A549 (cell line): ENCODE measurements at regions not wholly inside any gene's neighbourhood (a gene's known extent, or its start where the extent isn't known, plus 50 kb on each side); places are given as distances from the start of the nearest gene placed in this dataset.
"Not testable (repeated sequence)": the region's sequence is repeated elsewhere in the genome, so short reads cannot be mapped to it uniquely, and the experiment has no call there.

Experiments used
- ATAC-seq, 2 experiments: fragments of 200-7000 bp in 1 of 2; fragments of >200 bp in 1 of 2; cut with Nextera tagmentation in 1 of 2; cut with Tn5 transposase in 1 of 2; 3 replicates each; pipeline versions ENCODE4 v1.8.0 to v1.9.1; 2018 to 2020; ENCODE audit warnings: mild to moderate bottlenecking in 1 of 2, moderate library complexity in 1 of 2
- CTCF ChIA-PET: fragments of 300-600 bp; sonication (Branson Sonifier 250); formaldehyde crosslinking; extraction: SDS; loops from one replicate; lab custom pipeline; 2021; ENCODE audit warnings: antibody characterized with exemption, inconsistent platforms; lab: Yijun Ruan, JAX
- POLR2A ChIA-PET: fragments of 350-600 bp; formaldehyde crosslinking; extraction: SDS; loops from one replicate; lab custom pipeline; 2021; ENCODE audit warnings: antibody characterized with exemption, inconsistent platforms; lab: Yijun Ruan, JAX
- DNase-seq, 2 experiments: peaks; one replicate each; pipeline versions ENCODE4 v3.0.0 to v3.0.0-alpha.2; 2011 to 2016; ENCODE audit warnings: low read depth in 1 of 2, low spot score in 1 of 2
- FAIRE-seq: peaks from 2 replicates; lab custom pipeline; 2011; peaks lifted over from hg19 to GRCh38; lab: Jason Lieb, UNC
- H3K27ac ChIP-seq, 2 experiments: fragments of >200 bp; sonication (Bioruptor Twin); formaldehyde crosslinking; 3 replicates each; pipeline ENCODE4 v1.5.1; 2016 to 2017
- H3K4me1 ChIP-seq: fragments of >200 bp; sonication (Bioruptor Twin); formaldehyde crosslinking; 3 replicates; pipeline ENCODE4 v1.6.1; 2016
- H3K4me2 ChIP-seq: fragments of >200 bp; sonication (Bioruptor Twin); formaldehyde crosslinking; 3 replicates; pipeline ENCODE4 v1.6.1; 2016
- H3K4me3 ChIP-seq: fragments of >200 bp; sonication (Bioruptor Twin); formaldehyde crosslinking; 3 replicates; pipeline ENCODE4 v1.5.1; 2016
- H3K9me3 ChIP-seq: fragments of >200 bp; sonication (Bioruptor Twin); formaldehyde crosslinking; 3 replicates; pipeline ENCODE4 v1.6.1; 2016
- BHLHE40 ChIP-seq: IDR thresholded peaks from 2 replicates; pipeline ENCODE4 v1.6.1; 2012; ENCODE audit warnings: low read depth, low read length, inconsistent platforms
- E2F6 ChIP-seq: IDR thresholded peaks from 2 replicates; pipeline ENCODE4 v1.6.1; 2012; ENCODE audit warnings: low read depth, borderline replicate concordance
- EHF ChIP-seq: fragments of 250-450 bp; sonication (Bioruptor Pico); IDR thresholded peaks from 2 replicates; pipeline ENCODE4 v1.5.0; 2020; ENCODE audit warnings: mild to moderate bottlenecking
- EHMT2 ChIP-seq: fragments of 200-600 bp; sonication (generic); IDR thresholded peaks from 2 replicates; pipeline ENCODE4 v1.6.1; 2016; ENCODE audit warnings: antibody characterized with exemption, low read depth, mild to moderate bottlenecking, moderate library complexity
- EP300 ChIP-seq, 2 experiments: fragments of >200 bp; sonication (Bioruptor Twin); formaldehyde crosslinking; IDR thresholded peaks; 2 replicates in 1 of 2; 3 replicates in 1 of 2; pipeline ENCODE4 v1.6.1; 2016 to 2017
- ESRRA ChIP-seq: fragments of 150-350 bp; IDR thresholded peaks from 2 replicates; pipeline ENCODE4 v1.6.1; 2014; ENCODE audit warnings: mild to moderate bottlenecking, low read length, borderline replicate concordance
- FOSL2 ChIP-seq, 2 experiments: fragments of 450-650 bp in 1 of 2; fragments of >200 bp in 1 of 2; sonication (Bioruptor Twin) in 1 of 2; formaldehyde crosslinking; IDR thresholded peaks; 2 replicates each; pipeline versions ENCODE4 v1.5.0 to v1.6.1; 2016 to 2020; ENCODE audit warnings: mild to moderate bottlenecking in 1 of 2, moderate library complexity in 1 of 2
- HDAC2 ChIP-seq: fragments of 200-600 bp; sonication (generic); IDR thresholded peaks from 2 replicates; pipeline ENCODE4 v1.6.1; 2016
- HEYL ChIP-seq: fragments of 250-450 bp; sonication (Bioruptor Pico); IDR thresholded peaks from 2 replicates; pipeline ENCODE4 v1.8.0; 2021; ENCODE audit warnings: mild to moderate bottlenecking, moderate library complexity
- HMGXB4 ChIP-seq: fragments of 250-450 bp; sonication (Bioruptor Pico); IDR thresholded peaks from 2 replicates; pipeline ENCODE4 v1.5.0; 2021; ENCODE audit warnings: mild to moderate bottlenecking, moderate library complexity, borderline replicate concordance
- HOXB13 ChIP-seq: fragments of 250-450 bp; sonication (Bioruptor Pico); IDR thresholded peaks from 2 replicates; pipeline ENCODE4 v1.5.0; 2020; ENCODE audit warnings: low read depth, mild to moderate bottlenecking, moderate library complexity
- JUN ChIP-seq, 2 experiments: fragments of >200 bp; sonication (Bioruptor Twin); formaldehyde crosslinking; IDR thresholded peaks; 2 replicates in 1 of 2; 3 replicates in 1 of 2; pipeline ENCODE4 v1.6.1; 2016 to 2017
- JUNB ChIP-seq: fragments of >200 bp; sonication (Bioruptor Twin); formaldehyde crosslinking; IDR thresholded peaks from 2 replicates; pipeline ENCODE4 v1.6.1; 2016
- NFE2L2 ChIP-seq: fragments of 150-350 bp; conservative IDR thresholded peaks from 2 replicates; pipeline ENCODE4 v1.6.1; 2014; ENCODE audit warnings: low read length
- NR3C1 ChIP-seq: fragments of >200 bp; sonication (Bioruptor Twin); formaldehyde crosslinking; IDR thresholded peaks from 3 replicates; pipeline ENCODE4 v1.6.1; 2017
- RAD21 ChIP-seq, 2 experiments: fragments of >200 bp in 1 of 2; sonication (Bioruptor Twin) in 1 of 2; formaldehyde crosslinking in 1 of 2; IDR thresholded peaks in 1 of 2; conservative IDR thresholded peaks in 1 of 2; 2 replicates in 1 of 2; 3 replicates in 1 of 2; pipeline ENCODE4 v1.6.1; 2012 to 2018; ENCODE audit warnings: inconsistent platforms in 1 of 2
- RARB ChIP-seq: fragments of 250-450 bp; sonication (Bioruptor Pico); IDR thresholded peaks from 2 replicates; pipeline ENCODE4 v1.8.0; 2021; ENCODE audit warnings: mild to moderate bottlenecking, moderate library complexity
- SREBF2 ChIP-seq: fragments of 450-650 bp; IDR thresholded peaks from 2 replicates; pipeline ENCODE4 v1.6.1; 2014; ENCODE audit warnings: mild to moderate bottlenecking, moderate library complexity
- TFCP2L1 ChIP-seq: fragments of 250-450 bp; sonication (Bioruptor Pico); IDR thresholded peaks from 2 replicates; pipeline ENCODE4 v1.5.0; 2021; ENCODE audit warnings: mild to moderate bottlenecking
- USF2 ChIP-seq: fragments of 450-650 bp; IDR thresholded peaks from 2 replicates; pipeline ENCODE4 v1.6.1; 2014; ENCODE audit warnings: antibody characterized with exemption
- ZSCAN20 ChIP-seq: fragments of 250-450 bp; sonication (Bioruptor Pico); IDR thresholded peaks from 2 replicates; pipeline ENCODE4 v1.8.0; 2022; ENCODE audit warnings: mild to moderate bottlenecking, moderate library complexity
- WGBS: methylation state at CpG from one replicate; pipeline ENCODE4 v1.1.6; 2017; ENCODE audit errors: missing lambda C conversion rate; 5-methylcytosine and 5-hydroxymethylcytosine counted together

GRCh38 chr6:168380166-168380955 lies 60.6 kb upstream of the SMOC2 start:
- H3K9me3 ChIP-seq, ATAC-seq, POLR2A ChIA-PET, DNase-seq, FAIRE-seq, H3K4me2 ChIP-seq, H3K4me1 ChIP-seq, H3K4me3 ChIP-seq, H3K27ac ChIP-seq: not testable (repeated sequence)
- CTCF ChIA-PET: interaction anchor here (1.2 kb wide), 1 partner anchor 10 kb away, joined by 5 read pairs; no protein-coding TSS in a partner anchor
- 63% methylated on average over 20 of the region's 38 CpGs for WGBS

- Histone ChIP-seq H3K4me2 (no peak overlapping the region), H3K4me3 (no peak overlapping the region), H3K4me1 (no peaks in the 10 kb centered on the region), H3K9me3 (0 out of 3 replicates have a peak, but pooled peaks cover 3% of the 10 kb centered on the region), H3K27ac (no peak overlapping the region)
- no peak for TF ChIP-seq ESRRA
- TF ChIP-seq EHF: no peak
- TF ChIP-seq NR3C1: no peak
- DNase-seq: no peak
- ChIA-PET POLR2A (no interaction called here), CTCF (interaction anchor here (1.2 kb wide), 1 partner anchor 11 kb away, joined by 5 read pairs; no protein-coding TSS in a partner anchor)
- no peak for ATAC-seq
- FAIRE-seq: no peak
- WGBS: 50% methylated on average over 14 of the region's 16 CpGs
Observed at GRCh38 chr6:168380956-168381605, 59.9 kb upstream of the SMOC2 start.

- no peak for ATAC-seq
- no peak for TF ChIP-seq HOXB13 (CRISPR knock-in tag)
- no peak for TF ChIP-seq ZSCAN20
- no peak for TF ChIP-seq EP300 (IDR thresholded peaks at IDR 0.05)
- no peak for TF ChIP-seq EHMT2
- no peak for TF ChIP-seq RAD21 (conservative IDR thresholded peaks at IDR 0.05 in 1 of 2, IDR thresholded peaks at IDR 0.05 in 1 of 2)
- TF ChIP-seq USF2: no peak
- TF ChIP-seq HMGXB4: no peak
- no peak for TF ChIP-seq ESRRA
- TF ChIP-seq FOSL2 (IDR thresholded peaks at IDR 0.05): no peak
- no peak for TF ChIP-seq FOSL2 (CRISPR knock-in tag; IDR thresholded peaks at IDR 0.05)
- no peak for TF ChIP-seq RARB
- TF ChIP-seq HDAC2: no peak
- TF ChIP-seq JUNB: no peak
- no peak for TF ChIP-seq TFCP2L1 (CRISPR knock-in tag)
- TF ChIP-seq BHLHE40: no peak
- TF ChIP-seq NFE2L2: no peak
- no peak for TF ChIP-seq JUN (IDR thresholded peaks at IDR 0.05)
- no peak for TF ChIP-seq E2F6
- no peak for TF ChIP-seq HEYL
- TF ChIP-seq SREBF2: no peak
- H3K27ac ChIP-seq: no peak overlapping the region
- 0 out of 3 replicates have a peak, but pooled peaks cover 3% of the 10 kb centered on the region for H3K9me3 ChIP-seq
- H3K4me1 ChIP-seq: no peaks in the 10 kb centered on the region
- no peak for FAIRE-seq
- DNase-seq: no peak
- POLR2A ChIA-PET: no interaction called here
- WGBS: 53% methylated on average over 8 of the region's 24 CpGs
- H3K4me2 ChIP-seq: no peak overlapping the region
- no peak overlapping the region for H3K4me3 ChIP-seq
- CTCF ChIA-PET: interaction anchor here (0.9 to 1.2 kb wide), 2 partner anchors 12 to 26 kb away, joined by 3 to 5 read pairs; no protein-coding TSS in a partner anchor
Observed at GRCh38 chr6:168381726-168382458, 59.1 kb upstream of the SMOC2 start.
